ENCODE measurements at regions not wholly inside any gene's neighbourhood (a gene's known extent, or its start where the extent isn't known, plus 50 kb on each side); places are given as distances from the start of the nearest gene placed in this dataset.

- DNase-seq, result no peak
- intact Hi-C loops (cut with micrococcal nuclease; ENCODE audit: unreplicated experiment), result no loop called here
- Histone ChIP-seq H3K4me1 (peaks cover 5% of the 10 kb centered on the region; the same call in 1 of the 2 replicates), H3K36me3 (ENCODE audit: control insufficient read depth, insufficient read depth, low read length) (no peaks in the 10 kb centered on the region), H3K27me3 (replicated peaks; ENCODE audit: control insufficient read depth, insufficient read depth, low read length) (no peaks in the 10 kb centered on the region), H3K9me3 (no peaks in the 10 kb centered on the region), H3K4me3 (ENCODE audit: low read depth, low read length) (no peak overlapping the region)
- H3K27ac Mint-ChIP-seq (ENCODE audit: unreplicated experiment), result no peak overlapping the region
- H3K27me3 Mint-ChIP-seq (ENCODE audit: insufficient read depth, unreplicated experiment), result no peaks in the 10 kb centered on the region
- no peak overlapping the region for H3K4me3 Mint-ChIP-seq (ENCODE audit: unreplicated experiment)
- peaks cover 10% of the 10 kb centered on the region for H3K9me3 Mint-ChIP-seq (ENCODE audit: unreplicated experiment)
- H3K4me1 Mint-ChIP-seq (ENCODE audit: low read depth, unreplicated experiment), result no peaks in the 10 kb centered on the region
- BruUV-seq (replicated peaks), result no TSS peak
- H3K36me3 Mint-ChIP-seq (ENCODE audit: insufficient read depth, unreplicated experiment), result no peaks in the 10 kb centered on the region
- ChIA-PET POLR2A (no interaction called here), CTCF (no interaction called here)
- TF ChIP-seq, protein P1, sequence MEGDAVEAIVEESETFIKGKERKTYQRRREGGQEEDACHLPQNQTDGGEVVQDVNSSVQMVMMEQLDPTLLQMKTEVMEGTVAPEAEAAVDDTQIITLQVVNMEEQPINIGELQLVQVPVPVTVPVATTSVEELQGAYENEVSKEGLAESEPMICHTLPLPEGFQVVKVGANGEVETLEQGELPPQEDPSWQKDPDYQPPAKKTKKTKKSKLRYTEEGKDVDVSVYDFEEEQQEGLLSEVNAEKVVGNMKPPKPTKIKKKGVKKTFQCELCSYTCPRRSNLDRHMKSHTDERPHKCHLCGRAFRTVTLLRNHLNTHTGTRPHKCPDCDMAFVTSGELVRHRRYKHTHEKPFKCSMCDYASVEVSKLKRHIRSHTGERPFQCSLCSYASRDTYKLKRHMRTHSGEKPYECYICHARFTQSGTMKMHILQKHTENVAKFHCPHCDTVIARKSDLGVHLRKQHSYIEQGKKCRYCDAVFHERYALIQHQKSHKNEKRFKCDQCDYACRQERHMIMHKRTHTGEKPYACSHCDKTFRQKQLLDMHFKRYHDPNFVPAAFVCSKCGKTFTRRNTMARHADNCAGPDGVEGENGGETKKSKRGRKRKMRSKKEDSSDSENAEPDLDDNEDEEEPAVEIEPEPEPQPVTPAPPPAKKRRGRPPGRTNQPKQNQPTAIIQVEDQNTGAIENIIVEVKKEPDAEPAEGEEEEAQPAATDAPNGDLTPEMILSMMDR (IDR thresholded peaks at IDR 0.05; ENCODE audit: insufficient read depth in 1 of 2, low read depth in 1 of 2, low read length in 1 of 2, severe bottlenecking in 1 of 2, unreplicated experiment in 1 of 2), result no peak
Observed at GRCh38 chrX:121921258-121921657, 873.8 kb downstream of the GLUD2 start.

DNA sequence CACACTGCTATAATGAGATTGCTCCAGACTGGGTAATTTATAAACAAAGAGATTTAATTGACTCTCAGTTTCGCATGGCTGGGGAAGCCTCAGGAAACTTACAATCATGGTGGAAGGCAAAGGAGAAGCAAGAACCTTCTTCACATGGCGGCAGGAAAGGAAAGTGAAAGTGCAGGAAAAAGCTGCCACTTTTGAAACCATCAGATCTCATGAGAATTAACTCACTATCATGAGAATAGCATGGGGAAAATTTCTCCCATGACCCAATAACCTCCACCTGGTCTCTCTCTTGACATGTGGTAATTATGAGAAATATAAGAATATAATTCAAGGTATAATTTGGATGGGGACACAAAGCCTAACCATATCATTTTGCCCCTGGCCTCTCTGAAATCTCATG is 884.2 kb downstream of the GLUD2 start:
- no peaks in the 10 kb centered on the region for H3K4me1 Mint-ChIP-seq (ENCODE audit: low read depth, unreplicated experiment)
- no peaks in the 10 kb centered on the region for H3K27me3 Mint-ChIP-seq (ENCODE audit: insufficient read depth, unreplicated experiment)
- H3K36me3 Mint-ChIP-seq (ENCODE audit: insufficient read depth, unreplicated experiment), result no peaks in the 10 kb centered on the region
- Histone ChIP-seq H3K4me3 (ENCODE audit: low read depth, low read length) (no peak overlapping the region), H3K9me3 (no peaks in the 10 kb centered on the region), H3K36me3 (ENCODE audit: control insufficient read depth, insufficient read depth, low read length) (no peaks in the 10 kb centered on the region), H3K27me3 (replicated peaks; ENCODE audit: control insufficient read depth, insufficient read depth, low read length) (no peaks in the 10 kb centered on the region), H3K4me1 (no peaks in the 10 kb centered on the region)
- H3K9me3 Mint-ChIP-seq (ENCODE audit: unreplicated experiment), result no peaks in the 10 kb centered on the region
- H3K27ac Mint-ChIP-seq (ENCODE audit: unreplicated experiment), result no peak overlapping the region
- DNase-seq, result no peak
- no TSS peak for BruUV-seq (replicated peaks)
- POLR2A ChIA-PET, result no interaction called here
- intact Hi-C loops (cut with micrococcal nuclease; ENCODE audit: unreplicated experiment), result no loop called here
- TF ChIP-seq, protein P1 (IDR thresholded peaks at IDR 0.05; ENCODE audit: insufficient read depth in 1 of 2, low read depth in 1 of 2, low read length in 1 of 2, severe bottlenecking in 1 of 2, unreplicated experiment in 1 of 2), result no peak
- no peak overlapping the region for H3K4me3 Mint-ChIP-seq (ENCODE audit: unreplicated experiment)
- CTCF ChIA-PET, result no interaction called here

DNA sequence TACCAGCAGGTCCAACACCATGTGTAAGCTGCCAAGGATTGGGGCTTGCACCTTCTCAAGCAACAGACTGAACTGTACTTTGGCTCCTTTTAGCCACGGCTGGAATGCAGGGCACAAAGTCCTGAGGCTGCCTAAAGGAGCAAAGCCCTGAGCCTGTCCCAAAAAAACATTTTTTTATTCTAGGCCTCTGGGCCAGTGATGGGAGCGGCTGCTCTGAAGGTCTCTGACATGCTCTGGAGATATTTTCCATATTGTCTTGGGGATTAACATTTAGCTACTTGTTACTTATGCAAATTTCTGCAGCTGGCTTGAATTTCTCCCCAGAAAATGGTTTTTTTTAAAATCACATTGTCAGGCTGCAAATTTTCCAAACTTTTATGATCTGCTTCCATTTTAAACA is 885.3 kb downstream of the GLUD2 start:
- Histone ChIP-seq H3K27me3 (replicated peaks; ENCODE audit: control insufficient read depth, insufficient read depth, low read length) (no peaks in the 10 kb centered on the region), H3K4me3 (ENCODE audit: low read depth, low read length) (no peak overlapping the region), H3K4me1 (no peaks in the 10 kb centered on the region), H3K9me3 (no peaks in the 10 kb centered on the region), H3K36me3 (ENCODE audit: control insufficient read depth, insufficient read depth, low read length) (no peaks in the 10 kb centered on the region)
- intact Hi-C loops (cut with micrococcal nuclease; ENCODE audit: unreplicated experiment), result no loop called here
- no peak for DNase-seq
- Mint-ChIP-seq H3K9me3 (ENCODE audit: unreplicated experiment) (no peaks in the 10 kb centered on the region), H3K27ac (ENCODE audit: unreplicated experiment) (no peak overlapping the region), H3K4me1 (ENCODE audit: low read depth, unreplicated experiment) (no peaks in the 10 kb centered on the region), H3K4me3 (ENCODE audit: unreplicated experiment) (no peak overlapping the region), H3K27me3 (ENCODE audit: insufficient read depth, unreplicated experiment) (no peaks in the 10 kb centered on the region), H3K36me3 (ENCODE audit: insufficient read depth, unreplicated experiment) (no peaks in the 10 kb centered on the region)
- ChIA-PET POLR2A (no interaction called here), CTCF (no interaction called here)
- no TSS peak for BruUV-seq (replicated peaks)
- TF ChIP-seq, protein P1 (IDR thresholded peaks at IDR 0.05; ENCODE audit: insufficient read depth in 1 of 2, low read depth in 1 of 2, low read length in 1 of 2, severe bottlenecking in 1 of 2, unreplicated experiment in 1 of 2), result no peak

Data from Caco-2 (cell line).